ENCODE measurements at regions not wholly inside any gene's neighbourhood (a gene's known extent, or its start where the extent isn't known, plus 50 kb on each side); places are given as distances from the start of the nearest gene placed in this dataset.

GRCh38 chr12:114193474-114193873, 212.5 kb downstream of the TBX5 start:
- TF ChIP-seq CTCF (IDR thresholded peaks at IDR 0.05), result no peak
- TF ChIP-seq POLR2A (IDR thresholded peaks at IDR 0.05), result no peak

Data from testis (tissue), 2 donors.